H1 (cell line): ENCODE measurements at regions not wholly inside any gene's neighbourhood (a gene's known extent, or its start where the extent isn't known, plus 50 kb on each side); places are given as distances from the start of the nearest gene placed in this dataset.

ENCODE experiments used
- CTCF ChIP-seq, 3 experiments: IDR thresholded peaks; 1 replicate in 2 of 3; 2 replicates in 1 of 3; pipeline versions ENCODE4 v1.5.1 to v1.6.1; 2011; ENCODE audit warnings: low read length in 3 of 3, mild to moderate bottlenecking in 3 of 3, inconsistent platforms in 2 of 3, low read depth in 1 of 3, moderate library complexity in 1 of 3; ENCODE audit not compliant: insufficient read depth in 1 of 3; ENCODE audit errors: control extremely low read depth in 1 of 3
- EZH2 ChIP-seq: fragments of 200-600 bp; sonication (generic); IDR thresholded peaks from 2 replicates; pipeline ENCODE4 v1.7.1; 2012; ENCODE audit warnings: low read depth, mild to moderate bottlenecking, moderate library complexity, low read length, inconsistent platforms; ENCODE audit not compliant: severe bottlenecking
- POLR2AphosphoS5 ChIP-seq: IDR thresholded peaks from 2 replicates; pipeline ENCODE4 v1.6.1; 2011; ENCODE audit warnings: low read depth, low read length

- no peak for TF ChIP-seq POLR2AphosphoS5
- no peak for TF ChIP-seq EZH2
- TF ChIP-seq CTCF (IDR thresholded peaks at IDR 0.05; ENCODE audit: control extremely low read depth in 1 of 3, insufficient read depth in 1 of 3, low read depth in 1 of 3, low read length in 3 of 3) = no peak
Measured at GRCh38 chrY:19484997-19485396, 259.5 kb downstream of the KDM5D start.
